GM23338 (cell line): ENCODE measurements at regions not wholly inside any gene's neighbourhood (a gene's known extent, or its start where the extent isn't known, plus 50 kb on each side); places are given as distances from the start of the nearest gene placed in this dataset.

ENCODE experiments used
- ATAC-seq: fragments of 200-7000 bp; cut with Tn5 transposase; 3 replicates; pipeline ENCODE4 v1.9.1; 2020
- DNase-seq: peaks from one replicate; pipeline ENCODE4 v3.0.0-alpha.2; 2015; ENCODE audit warnings: low spot score
- H2AFZ ChIP-seq: fragments of 200-600 bp; sonication (generic); 2 replicates; pipeline ENCODE4 v1.8.0; 2016; ENCODE audit warnings: antibody characterized with exemption, mild to moderate bottlenecking, moderate library complexity
- H3F3A ChIP-seq: fragments of 200-600 bp; sonication (generic); replicated peaks from 2 replicates; pipeline ENCODE4 v1.8.0; 2017; ENCODE audit warnings: antibody characterized with exemption, mixed run types, low read depth
- H3K27ac ChIP-seq: fragments of 200-600 bp; sonication (generic); 2 replicates; pipeline ENCODE4 v1.6.1; 2016; ENCODE audit warnings: low read depth
- H3K27me3 ChIP-seq: fragments of 200-600 bp; sonication (generic); 2 replicates; pipeline ENCODE4 v1.8.0; 2016; ENCODE audit warnings: mild to moderate bottlenecking, mixed run types, moderate library complexity; ENCODE audit not compliant: insufficient read depth
- H3K36me3 ChIP-seq: fragments of 200-600 bp; sonication (generic); 2 replicates; pipeline ENCODE4 v1.8.0; 2016; ENCODE audit warnings: mild to moderate bottlenecking; ENCODE audit not compliant: insufficient read depth
- H3K4me1 ChIP-seq: fragments of 200-600 bp; sonication (generic); 2 replicates; pipeline ENCODE4 v1.8.0; 2016; ENCODE audit warnings: mild to moderate bottlenecking, moderate library complexity; ENCODE audit not compliant: insufficient read depth
- H3K4me2 ChIP-seq: fragments of 200-600 bp; sonication (generic); 2 replicates; pipeline ENCODE4 v1.7.1; 2017; ENCODE audit warnings: mixed run types
- H3K4me3 ChIP-seq: fragments of 200-600 bp; sonication (generic); 2 replicates; pipeline ENCODE4 v1.6.1; 2016; ENCODE audit warnings: mixed run types
- H3K79me2 ChIP-seq: fragments of 200-600 bp; sonication (generic); replicated peaks from 2 replicates; pipeline ENCODE4 v1.8.0; 2017; ENCODE audit warnings: mild to moderate bottlenecking; ENCODE audit not compliant: insufficient read depth
- H3K9me2 ChIP-seq: fragments of 200-600 bp; sonication (generic); 2 replicates; pipeline ENCODE4 v1.8.0; 2017; ENCODE audit not compliant: insufficient read depth
- H4K20me1 ChIP-seq: fragments of 200-600 bp; sonication (generic); replicated peaks from 2 replicates; pipeline ENCODE4 v1.8.0; 2017; ENCODE audit warnings: mild to moderate bottlenecking; ENCODE audit not compliant: insufficient read depth
- H3K27ac Mint-ChIP-seq: 2 replicates; pipeline ENCODE4 v1.8.0; 2020; ENCODE audit warnings: inconsistent platforms, mild to moderate bottlenecking, moderate library complexity, mixed read lengths
- H3K27me3 Mint-ChIP-seq: 3 replicates; pipeline ENCODE4 v1.8.0; 2022; ENCODE audit warnings: low read depth, mild to moderate bottlenecking, moderate library complexity, mixed read lengths, inconsistent platforms; ENCODE audit not compliant: insufficient read depth, poor library complexity
- H3K36me3 Mint-ChIP-seq: 3 replicates; pipeline ENCODE4 v1.8.0; 2021; ENCODE audit warnings: low read depth, mild to moderate bottlenecking, inconsistent platforms, moderate library complexity, mixed read lengths
- H3K4me1 Mint-ChIP-seq: 3 replicates; pipeline ENCODE4 v1.8.0; 2020; ENCODE audit warnings: mild to moderate bottlenecking, inconsistent platforms, mixed read lengths
- H3K4me3 Mint-ChIP-seq: 3 replicates; pipeline ENCODE4 v1.8.0; 2021; ENCODE audit warnings: moderate library complexity, mild to moderate bottlenecking, inconsistent platforms, mixed read lengths
- H3K9me3 Mint-ChIP-seq: 3 replicates; pipeline ENCODE4 v1.8.0; 2020; ENCODE audit warnings: moderate library complexity, mild to moderate bottlenecking, inconsistent platforms, mixed read lengths
- EZH2 ChIP-seq: fragments of 200-600 bp; sonication (generic); IDR thresholded peaks from one replicate; pipeline ENCODE4 v1.8.0; 2017; ENCODE audit warnings: antibody characterized with exemption, mild to moderate bottlenecking, low read depth; ENCODE audit not compliant: unreplicated experiment
- EZH2phosphoT487 ChIP-seq: fragments of 200-600 bp; sonication (generic); IDR thresholded peaks from one replicate; pipeline ENCODE4 v1.8.1; 2018; ENCODE audit warnings: antibody characterized with exemption; ENCODE audit not compliant: unreplicated experiment
- JUNB ChIP-seq: IDR thresholded peaks from one replicate; pipeline ENCODE4 v1.6.1; 2016; ENCODE audit warnings: antibody characterized with exemption; ENCODE audit not compliant: unreplicated experiment
- NANOG ChIP-seq: IDR thresholded peaks from 2 replicates; pipeline ENCODE4 v1.6.1; 2016; ENCODE audit warnings: antibody characterized with exemption, borderline replicate concordance
- POLR2AphosphoS5 ChIP-seq: IDR thresholded peaks from 2 replicates; pipeline ENCODE4 v1.6.1; 2016; ENCODE audit warnings: antibody characterized with exemption, low read depth
- ZNF114 ChIP-seq: fragments of 250-450 bp; sonication (Bioruptor Pico); IDR thresholded peaks from 2 replicates; pipeline ENCODE4 v1.5.0; 2020; ENCODE audit warnings: mild to moderate bottlenecking, moderate library complexity
- ZNF331 ChIP-seq: fragments of 250-450 bp; sonication (Bioruptor Pico); IDR thresholded peaks from 2 replicates; pipeline ENCODE4 v1.5.0; 2020; ENCODE audit warnings: low read depth, mild to moderate bottlenecking, moderate library complexity
- TF ChIP-seq, protein P1 (sequence below), 2 experiments: fragments of 200-600 bp in 1 of 2; sonication (generic) in 1 of 2; conservative IDR thresholded peaks; 2 replicates each; pipeline versions ENCODE4 v1.5.1 to v1.6.1; 2016 to 2017; ENCODE audit warnings: antibody characterized with exemption in 2 of 2, low read depth in 2 of 2, mild to moderate bottlenecking in 2 of 2, moderate library complexity in 1 of 2
- TF ChIP-seq, protein P2 (sequence below): IDR thresholded peaks from 2 replicates; pipeline ENCODE4 v1.6.1; 2016; ENCODE audit warnings: antibody characterized with exemption
- TF ChIP-seq, protein P3 (sequence below): fragments of 250-450 bp; sonication (Bioruptor Pico); IDR thresholded peaks from 2 replicates; pipeline ENCODE4 v1.5.0; 2020; ENCODE audit warnings: mild to moderate bottlenecking, moderate library complexity

DNA sequence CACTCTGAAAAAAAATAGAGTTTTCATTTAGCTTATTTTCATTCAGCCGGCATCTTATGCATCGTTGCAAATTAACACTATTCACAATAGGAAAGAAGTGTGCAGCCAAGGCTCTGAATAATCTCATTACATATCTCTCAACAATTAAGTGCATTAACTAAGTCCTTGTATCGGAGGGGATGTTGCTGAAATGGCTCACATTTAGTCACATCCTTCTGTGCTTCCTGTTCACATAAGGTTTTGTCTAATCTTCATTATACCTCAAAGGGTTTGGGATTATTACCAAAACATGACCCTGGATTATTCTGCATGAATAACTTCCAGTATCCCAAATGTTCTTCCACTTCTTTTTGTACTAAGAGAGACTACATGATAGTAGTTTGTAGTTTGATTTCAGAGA, 278.0 kb upstream of the GRIA1 start:
- no peak overlapping the region for H3K27ac ChIP-seq
- H3K36me3 Mint-ChIP-seq: peaks cover 5% of the 10 kb centered on the region; the same call in 1 of the 3 replicates
- ATAC-seq (no peak), DNase-seq (no peak)
- no peak overlapping the region for H2AFZ ChIP-seq
- H3K4me3 Mint-ChIP-seq: no peak overlapping the region
- H3K4me2 ChIP-seq: no peak overlapping the region
- H3K4me1 Mint-ChIP-seq: peaks cover 5% of the 10 kb centered on the region; the same call in 2 of the 3 replicates
- H3K27me3 Mint-ChIP-seq: peaks cover 8% of the 10 kb centered on the region
- TF ChIP-seq ZNF331 (CRISPR knock-in tag) (no peak), EZH2 (no peak), ZNF114 (CRISPR knock-in tag) (no peak), POLR2AphosphoS5 (no peak), NANOG (no peak), EZH2phosphoT487 (no peak)
- TF ChIP-seq, protein P1, sequence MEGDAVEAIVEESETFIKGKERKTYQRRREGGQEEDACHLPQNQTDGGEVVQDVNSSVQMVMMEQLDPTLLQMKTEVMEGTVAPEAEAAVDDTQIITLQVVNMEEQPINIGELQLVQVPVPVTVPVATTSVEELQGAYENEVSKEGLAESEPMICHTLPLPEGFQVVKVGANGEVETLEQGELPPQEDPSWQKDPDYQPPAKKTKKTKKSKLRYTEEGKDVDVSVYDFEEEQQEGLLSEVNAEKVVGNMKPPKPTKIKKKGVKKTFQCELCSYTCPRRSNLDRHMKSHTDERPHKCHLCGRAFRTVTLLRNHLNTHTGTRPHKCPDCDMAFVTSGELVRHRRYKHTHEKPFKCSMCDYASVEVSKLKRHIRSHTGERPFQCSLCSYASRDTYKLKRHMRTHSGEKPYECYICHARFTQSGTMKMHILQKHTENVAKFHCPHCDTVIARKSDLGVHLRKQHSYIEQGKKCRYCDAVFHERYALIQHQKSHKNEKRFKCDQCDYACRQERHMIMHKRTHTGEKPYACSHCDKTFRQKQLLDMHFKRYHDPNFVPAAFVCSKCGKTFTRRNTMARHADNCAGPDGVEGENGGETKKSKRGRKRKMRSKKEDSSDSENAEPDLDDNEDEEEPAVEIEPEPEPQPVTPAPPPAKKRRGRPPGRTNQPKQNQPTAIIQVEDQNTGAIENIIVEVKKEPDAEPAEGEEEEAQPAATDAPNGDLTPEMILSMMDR (conservative IDR thresholded peaks at IDR 0.05; ENCODE audit: low read depth in 2 of 2): no peak
- TF ChIP-seq, protein P2, sequence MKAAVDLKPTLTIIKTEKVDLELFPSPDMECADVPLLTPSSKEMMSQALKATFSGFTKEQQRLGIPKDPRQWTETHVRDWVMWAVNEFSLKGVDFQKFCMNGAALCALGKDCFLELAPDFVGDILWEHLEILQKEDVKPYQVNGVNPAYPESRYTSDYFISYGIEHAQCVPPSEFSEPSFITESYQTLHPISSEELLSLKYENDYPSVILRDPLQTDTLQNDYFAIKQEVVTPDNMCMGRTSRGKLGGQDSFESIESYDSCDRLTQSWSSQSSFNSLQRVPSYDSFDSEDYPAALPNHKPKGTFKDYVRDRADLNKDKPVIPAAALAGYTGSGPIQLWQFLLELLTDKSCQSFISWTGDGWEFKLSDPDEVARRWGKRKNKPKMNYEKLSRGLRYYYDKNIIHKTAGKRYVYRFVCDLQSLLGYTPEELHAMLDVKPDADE: no peak
- H3K9me2 ChIP-seq: peaks cover 7% of the 10 kb centered on the region; the same call in 1 of the 2 replicates
- H3F3A ChIP-seq: no peaks in the 10 kb centered on the region
- no peaks in the 10 kb centered on the region for H3K36me3 ChIP-seq
- H4K20me1 ChIP-seq: no peaks in the 10 kb centered on the region
- H3K27ac Mint-ChIP-seq: no peak overlapping the region
- H3K27me3 ChIP-seq: no peaks in the 10 kb centered on the region
- H3K4me1 ChIP-seq: no peaks in the 10 kb centered on the region
- H3K9me3 Mint-ChIP-seq: peaks cover 12% of the 10 kb centered on the region
- H3K79me2 ChIP-seq: no peaks in the 10 kb centered on the region
- no peak overlapping the region for H3K4me3 ChIP-seq

DNA sequence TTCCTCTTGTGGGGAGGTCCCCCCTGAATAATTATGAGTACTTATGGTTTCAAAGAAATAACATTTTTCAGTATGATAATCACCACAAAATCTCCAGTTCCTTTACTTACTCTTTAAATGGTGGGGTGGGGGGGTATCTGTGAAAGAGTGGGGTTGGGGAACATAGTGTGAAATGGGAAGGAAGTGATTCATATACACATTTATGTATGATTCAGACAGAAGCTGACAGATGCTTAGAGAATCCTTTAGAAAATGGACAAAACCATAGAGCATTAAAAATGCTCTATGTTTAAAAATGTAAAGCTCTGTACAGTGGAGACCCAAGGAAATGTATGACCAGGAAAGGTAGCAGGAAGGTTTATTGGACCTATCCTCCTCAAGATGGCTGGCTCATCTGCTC, 267.5 kb upstream of the GRIA1 start:
- Histone ChIP-seq H3K27ac (no peak overlapping the region), H3K36me3 (no peaks in the 10 kb centered on the region), H3F3A (no peaks in the 10 kb centered on the region), H3K4me3 (no peak overlapping the region), H2AFZ (no peak overlapping the region), H3K9me2 (peaks cover 6% of the 10 kb centered on the region; the same call in 1 of the 2 replicates), H3K27me3 (no peaks in the 10 kb centered on the region), H3K79me2 (no peaks in the 10 kb centered on the region), H3K4me1 (no peaks in the 10 kb centered on the region), H3K4me2 (no peak overlapping the region), H4K20me1 (no peaks in the 10 kb centered on the region)
- ATAC-seq (no peak), DNase-seq (no peak)
- Mint-ChIP-seq H3K36me3 (no peaks in the 10 kb centered on the region), H3K27me3 (no peaks in the 10 kb centered on the region), H3K9me3 (peaks cover 12% of the 10 kb centered on the region; the same call in 2 of the 3 replicates), H3K4me1 (no peaks in the 10 kb centered on the region), H3K27ac (no peak overlapping the region), H3K4me3 (no peak overlapping the region)
- TF ChIP-seq, protein P3, sequence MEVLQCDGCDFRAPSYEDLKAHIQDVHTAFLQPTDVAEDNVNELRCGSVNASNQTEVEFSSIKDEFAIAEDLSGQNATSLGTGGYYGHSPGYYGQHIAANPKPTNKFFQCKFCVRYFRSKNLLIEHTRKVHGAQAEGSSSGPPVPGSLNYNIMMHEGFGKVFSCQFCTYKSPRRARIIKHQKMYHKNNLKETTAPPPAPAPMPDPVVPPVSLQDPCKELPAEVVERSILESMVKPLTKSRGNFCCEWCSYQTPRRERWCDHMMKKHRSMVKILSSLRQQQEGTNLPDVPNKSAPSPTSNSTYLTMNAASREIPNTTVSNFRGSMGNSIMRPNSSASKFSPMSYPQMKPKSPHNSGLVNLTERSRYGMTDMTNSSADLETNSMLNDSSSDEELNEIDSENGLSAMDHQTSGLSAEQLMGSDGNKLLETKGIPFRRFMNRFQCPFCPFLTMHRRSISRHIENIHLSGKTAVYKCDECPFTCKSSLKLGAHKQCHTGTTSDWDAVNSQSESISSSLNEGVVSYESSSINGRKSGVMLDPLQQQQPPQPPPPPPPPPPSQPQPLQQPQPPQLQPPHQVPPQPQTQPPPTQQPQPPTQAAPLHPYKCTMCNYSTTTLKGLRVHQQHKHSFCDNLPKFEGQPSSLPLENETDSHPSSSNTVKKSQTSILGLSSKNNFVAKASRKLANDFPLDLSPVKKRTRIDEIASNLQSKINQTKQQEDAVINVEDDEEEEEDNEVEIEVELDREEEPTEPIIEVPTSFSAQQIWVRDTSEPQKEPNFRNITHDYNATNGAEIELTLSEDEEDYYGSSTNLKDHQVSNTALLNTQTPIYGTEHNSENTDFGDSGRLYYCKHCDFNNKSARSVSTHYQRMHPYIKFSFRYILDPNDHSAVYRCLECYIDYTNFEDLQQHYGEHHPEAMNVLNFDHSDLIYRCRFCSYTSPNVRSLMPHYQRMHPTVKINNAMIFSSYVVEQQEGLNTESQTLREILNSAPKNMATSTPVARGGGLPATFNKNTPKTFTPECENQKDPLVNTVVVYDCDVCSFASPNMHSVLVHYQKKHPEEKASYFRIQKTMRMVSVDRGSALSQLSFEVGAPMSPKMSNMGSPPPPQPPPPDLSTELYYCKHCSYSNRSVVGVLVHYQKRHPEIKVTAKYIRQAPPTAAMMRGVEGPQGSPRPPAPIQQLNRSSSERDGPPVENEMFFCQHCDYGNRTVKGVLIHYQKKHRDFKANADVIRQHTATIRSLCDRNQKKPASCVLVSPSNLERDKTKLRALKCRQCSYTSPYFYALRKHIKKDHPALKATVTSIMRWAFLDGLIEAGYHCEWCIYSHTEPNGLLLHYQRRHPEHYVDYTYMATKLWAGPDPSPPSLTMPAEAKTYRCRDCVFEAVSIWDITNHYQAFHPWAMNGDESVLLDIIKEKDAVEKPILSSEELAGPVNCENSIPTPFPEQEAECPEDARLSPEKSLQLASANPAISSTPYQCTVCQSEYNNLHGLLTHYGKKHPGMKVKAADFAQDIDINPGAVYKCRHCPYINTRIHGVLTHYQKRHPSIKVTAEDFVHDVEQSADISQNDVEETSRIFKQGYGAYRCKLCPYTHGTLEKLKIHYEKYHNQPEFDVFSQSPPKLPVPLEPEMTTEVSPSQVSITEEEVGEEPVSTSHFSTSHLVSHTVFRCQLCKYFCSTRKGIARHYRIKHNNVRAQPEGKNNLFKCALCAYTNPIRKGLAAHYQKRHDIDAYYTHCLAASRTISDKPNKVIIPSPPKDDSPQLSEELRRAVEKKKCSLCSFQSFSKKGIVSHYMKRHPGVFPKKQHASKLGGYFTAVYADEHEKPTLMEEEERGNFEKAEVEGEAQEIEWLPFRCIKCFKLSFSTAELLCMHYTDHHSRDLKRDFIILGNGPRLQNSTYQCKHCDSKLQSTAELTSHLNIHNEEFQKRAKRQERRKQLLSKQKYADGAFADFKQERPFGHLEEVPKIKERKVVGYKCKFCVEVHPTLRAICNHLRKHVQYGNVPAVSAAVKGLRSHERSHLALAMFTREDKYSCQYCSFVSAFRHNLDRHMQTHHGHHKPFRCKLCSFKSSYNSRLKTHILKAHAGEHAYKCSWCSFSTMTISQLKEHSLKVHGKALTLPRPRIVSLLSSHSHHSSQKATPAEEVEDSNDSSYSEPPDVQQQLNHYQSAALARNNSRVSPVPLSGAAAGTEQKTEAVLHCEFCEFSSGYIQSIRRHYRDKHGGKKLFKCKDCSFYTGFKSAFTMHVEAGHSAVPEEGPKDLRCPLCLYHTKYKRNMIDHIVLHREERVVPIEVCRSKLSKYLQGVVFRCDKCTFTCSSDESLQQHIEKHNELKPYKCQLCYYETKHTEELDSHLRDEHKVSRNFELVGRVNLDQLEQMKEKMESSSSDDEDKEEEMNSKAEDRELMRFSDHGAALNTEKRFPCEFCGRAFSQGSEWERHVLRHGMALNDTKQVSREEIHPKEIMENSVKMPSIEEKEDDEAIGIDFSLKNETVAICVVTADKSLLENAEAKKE: no peak
- TF ChIP-seq JUNB: no peak
- TF ChIP-seq, protein P2: no peak
- TF ChIP-seq EZH2phosphoT487: no peak
